ENCODE measurements at regions not wholly inside any gene's neighbourhood (a gene's known extent, or its start where the extent isn't known, plus 50 kb on each side); places are given as distances from the start of the nearest gene placed in this dataset.
"Not testable (repeated sequence)": the region's sequence is repeated elsewhere in the genome, so short reads cannot be mapped to it uniquely, and the experiment has no call there.

DNA sequence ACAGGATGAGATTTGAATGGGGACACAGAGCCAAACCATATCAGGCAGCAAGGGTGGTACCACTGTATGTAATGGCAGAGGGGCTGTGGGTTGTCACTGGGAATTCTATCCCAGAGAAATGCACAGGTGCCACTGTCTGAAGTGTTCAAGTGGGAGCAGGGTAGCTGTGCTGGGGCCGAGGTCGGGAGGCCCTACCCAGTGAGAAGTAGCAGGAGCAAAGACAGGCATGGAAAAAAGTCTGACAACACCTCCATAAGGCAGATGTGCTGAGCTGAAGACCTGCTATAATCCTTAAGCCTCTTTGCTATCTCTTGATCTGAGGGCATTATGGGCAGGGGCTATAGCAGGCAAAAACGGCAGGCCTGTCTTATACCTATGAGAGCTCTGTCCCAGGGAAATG lies 86.9 kb upstream of the ANKRD20A1 start:
- not testable (repeated sequence) for H3K27me3 ChIP-seq (ENCODE audit: control insufficient read depth, insufficient read depth, low read length); DNase-seq; H3K27ac ChIP-seq (ENCODE audit: low read length); H3K9me3 ChIP-seq (ENCODE audit: control insufficient read depth, low read depth, low read length); H3K4me3 ChIP-seq (ENCODE audit: low read length); H3K4me1 ChIP-seq (ENCODE audit: control insufficient read depth, insufficient read depth, low read length); H3K36me3 ChIP-seq (ENCODE audit: control insufficient read depth, insufficient read depth, low read length)
- no CpG with 5 or more reads among the region's 3 CpGs for WGBS (ENCODE audit: insufficient coverage, low lambda C conversion rate)

DNA sequence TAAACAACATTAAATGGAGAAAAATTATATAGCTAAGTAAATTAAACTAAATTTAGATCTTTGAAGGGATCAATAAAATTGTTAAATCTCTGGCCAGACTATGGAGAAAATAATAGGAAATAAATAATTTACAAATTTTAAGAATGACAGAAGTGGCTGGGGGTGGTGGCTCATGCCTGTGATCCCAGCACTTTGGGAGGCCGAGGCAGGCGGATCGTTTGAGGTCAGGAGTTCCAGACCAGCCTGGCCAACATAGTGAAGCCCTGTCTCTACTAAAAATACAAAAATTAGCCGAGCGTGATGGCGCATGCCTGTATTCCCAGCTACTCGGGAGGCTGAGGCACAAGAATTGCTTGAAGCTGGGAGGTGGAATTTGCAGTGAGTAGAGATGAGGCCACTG lies 58.6 kb upstream of the ANKRD20A1 start:
- not testable (repeated sequence) for H3K9me3 ChIP-seq (ENCODE audit: control insufficient read depth, low read depth, low read length); H3K4me3 ChIP-seq (ENCODE audit: low read length); DNase-seq; H3K4me1 ChIP-seq (ENCODE audit: control insufficient read depth, insufficient read depth, low read length); H3K27ac ChIP-seq (ENCODE audit: low read length); H3K36me3 ChIP-seq (ENCODE audit: control insufficient read depth, insufficient read depth, low read length); H3K27me3 ChIP-seq (ENCODE audit: control insufficient read depth, insufficient read depth, low read length)
- no CpG with 5 or more reads among the region's 7 CpGs for WGBS (ENCODE audit: insufficient coverage, low lambda C conversion rate)
